BLaER1 treated with 17β-estradiol and CSF1 and Interleukin-3, amounts not matched to agents 10 nM and 100 nM (cell line): ENCODE measurements at regions not wholly inside any gene's neighbourhood (a gene's known extent, or its start where the extent isn't known, plus 50 kb on each side); places are given as distances from the start of the nearest gene placed in this dataset.

ENCODE experiments used
- H3K27ac ChIP-seq, 11 experiments: shearing (Covaris generic); formaldehyde crosslinking; 2 replicates each; pipeline ENCODE4 v1.8.1; 2022
- H3K27me3 ChIP-seq, 11 experiments: shearing (Covaris generic); formaldehyde crosslinking; 2 replicates each; pipeline ENCODE4 v1.8.1; 2022
- H3K36me3 ChIP-seq, 11 experiments: shearing (Covaris generic); formaldehyde crosslinking; 2 replicates each; pipeline ENCODE4 v1.8.1; 2022
- H3K4me1 ChIP-seq, 10 experiments: shearing (Covaris generic); formaldehyde crosslinking; 2 replicates each; pipeline ENCODE4 v1.8.1; 2022
- H3K4me2 ChIP-seq, 11 experiments: shearing (Covaris generic); formaldehyde crosslinking; 2 replicates each; pipeline ENCODE4 v1.8.1; 2022
- H3K4me3 ChIP-seq, 10 experiments: shearing (Covaris generic); formaldehyde crosslinking; 2 replicates each; pipeline ENCODE4 v1.8.1; 2022
- H3K9ac ChIP-seq, 11 experiments: shearing (Covaris generic); formaldehyde crosslinking; 2 replicates each; pipeline ENCODE4 v1.8.1; 2022
- H3K9me3 ChIP-seq, 11 experiments: shearing (Covaris generic); formaldehyde crosslinking; replicated peaks in 1 of 11; 2 replicates each; pipeline ENCODE4 v1.8.1; 2022
- H4K20me1 ChIP-seq, 11 experiments: shearing (Covaris generic); formaldehyde crosslinking; 2 replicates each; pipeline ENCODE4 v1.8.1; 2022
- Cebpa-rat ChIP-seq, 11 experiments: shearing (Covaris generic); IDR thresholded peaks; 2 replicates each; pipeline ENCODE4 v1.8.1; 2022

- Histone ChIP-seq H3K9me3 (peaks cover 9 to 18% (median 10%) of the 10 kb centered on the region in 11 experiments), H3K4me2 (no peak overlapping the region), H3K36me3 (peaks cover 0 to 4% (median 0%) of the 10 kb centered on the region in 11 experiments; a peak in 2 of 22 replicates), H4K20me1 (no peaks in the 10 kb centered on the region), H3K4me1 (peaks cover 8 to 24% (median 17%) of the 10 kb centered on the region in 10 experiments; a peak in 17 of 20 replicates), H3K27ac (no peak overlapping the region), H3K27me3 (no peaks in the 10 kb centered on the region), H3K4me3 (no peak overlapping the region), H3K9ac (no peak overlapping the region)
- TF ChIP-seq Cebpa-rat (IDR thresholded peaks at IDR 0.05), result no peak
Observed at GRCh38 chr1:172917972-172918371, 132.8 kb downstream of the TNFSF18 start.

- H3K4me1 ChIP-seq, result peaks cover 8 to 24% (median 17%) of the 10 kb centered on the region in 10 experiments; a peak in 17 of 20 replicates
- TF ChIP-seq Cebpa-rat (IDR thresholded peaks at IDR 0.05), result no peak
- H3K9ac ChIP-seq, result no peak overlapping the region
- no peaks in the 10 kb centered on the region for H3K36me3 ChIP-seq
- peaks cover 4 to 13% (median 5%) of the 10 kb centered on the region in 11 experiments for H3K9me3 ChIP-seq
- no peaks in the 10 kb centered on the region for H3K27me3 ChIP-seq
- H3K4me3 ChIP-seq, result no peak overlapping the region
- no peak overlapping the region for H3K27ac ChIP-seq
- H3K4me2 ChIP-seq, result no peak overlapping the region
- H4K20me1 ChIP-seq, result no peaks in the 10 kb centered on the region
Observed at GRCh38 chr1:172918478-172918877, 132.3 kb downstream of the TNFSF18 start.

GRCh38 chr1:172926070-172926469 is 124.7 kb downstream of the TNFSF18 start:
- TF ChIP-seq Cebpa-rat (IDR thresholded peaks at IDR 0.05), result no peak

GRCh38 chr1:172928412-172928811 is 122.3 kb downstream of the TNFSF18 start:
- H3K9me3 ChIP-seq, result peaks cover 0 to 7% (median 0%) of the 10 kb centered on the region in 11 experiments; a peak in 1 of 22 replicates
- no peak overlapping the region for H3K4me2 ChIP-seq
- peaks cover 0 to 21% (median 13%) of the 10 kb centered on the region in 10 experiments; a peak in 17 of 20 replicates for H3K4me1 ChIP-seq
- no peaks in the 10 kb centered on the region for H3K36me3 ChIP-seq
- H4K20me1 ChIP-seq, result no peaks in the 10 kb centered on the region
- H3K9ac ChIP-seq, result no peak overlapping the region
- H3K27ac ChIP-seq, result no peak overlapping the region
- no peaks in the 10 kb centered on the region for H3K27me3 ChIP-seq
- TF ChIP-seq Cebpa-rat (IDR thresholded peaks at IDR 0.05), result no peak
- H3K4me3 ChIP-seq, result no peak overlapping the region

More at GRCh38 chr1:172926070-172926469, 124.7 kb downstream of the TNFSF18 start:
- no peak overlapping the region for H3K9ac ChIP-seq
- no peaks in the 10 kb centered on the region for H3K36me3 ChIP-seq
- no peak overlapping the region for H3K4me3 ChIP-seq
- no peaks in the 10 kb centered on the region for H3K4me1 ChIP-seq
- H3K4me2 ChIP-seq, result no peak overlapping the region
- no peaks in the 10 kb centered on the region for H3K9me3 ChIP-seq
- no peak overlapping the region for H3K27ac ChIP-seq
- no peaks in the 10 kb centered on the region for H3K27me3 ChIP-seq
- no peaks in the 10 kb centered on the region for H4K20me1 ChIP-seq

GRCh38 chr1:172929006-172929405 is 121.7 kb downstream of the TNFSF18 start:
- H3K4me3 ChIP-seq, result no peak overlapping the region
- H3K4me1 ChIP-seq, result peaks cover 0 to 27% (median 19%) of the 10 kb centered on the region in 10 experiments; a peak in 18 of 20 replicates
- H3K9ac ChIP-seq, result no peak overlapping the region
- no peaks in the 10 kb centered on the region for H4K20me1 ChIP-seq
- peaks cover 0 to 8% (median 0%) of the 10 kb centered on the region in 11 experiments; a peak in 1 of 22 replicates for H3K9me3 ChIP-seq
- H3K27me3 ChIP-seq, result no peaks in the 10 kb centered on the region
- no peak for TF ChIP-seq Cebpa-rat (IDR thresholded peaks at IDR 0.05)
- no peaks in the 10 kb centered on the region for H3K36me3 ChIP-seq
- no peak overlapping the region for H3K27ac ChIP-seq
- H3K4me2 ChIP-seq, result no peak overlapping the region

- Histone ChIP-seq H3K4me3 (no peak overlapping the region), H3K27ac (no peak overlapping the region)
- TF ChIP-seq Cebpa-rat (IDR thresholded peaks at IDR 0.05), result no peak
Observed at GRCh38 chr1:172930142-172930541, 120.6 kb downstream of the TNFSF18 start.

GRCh38 chr1:172931340-172931739 is 119.4 kb downstream of the TNFSF18 start:
- Histone ChIP-seq H3K9me3 (peaks cover 0 to 20% (median 11%) of the 10 kb centered on the region in 11 experiments; a peak in 13 of 22 replicates), H3K4me1 (peaks cover 0 to 50% (median 39%) of the 10 kb centered on the region in 10 experiments; a peak in 18 of 20 replicates), H3K36me3 (no peaks in the 10 kb centered on the region), H3K27ac (no peak overlapping the region), H3K4me3 (no peak overlapping the region), H3K27me3 (no peaks in the 10 kb centered on the region), H3K9ac (no peak overlapping the region), H3K4me2 (peak overlapping the region in 2 of 11 experiments; percentile 74 to 75; a peak in 2 of 22 replicates), H4K20me1 (no peaks in the 10 kb centered on the region)
- TF ChIP-seq Cebpa-rat (IDR thresholded peaks at IDR 0.05), result no peak

More at GRCh38 chr1:172930142-172930541, 120.6 kb downstream of the TNFSF18 start:
- Histone ChIP-seq H3K4me1 (peaks cover 0 to 38% (median 30%) of the 10 kb centered on the region in 10 experiments; a peak in 18 of 20 replicates), H4K20me1 (no peaks in the 10 kb centered on the region), H3K9me3 (peaks cover 0 to 12% (median 1%) of the 10 kb centered on the region in 11 experiments; a peak in 8 of 22 replicates), H3K4me2 (no peak overlapping the region), H3K36me3 (no peaks in the 10 kb centered on the region), H3K27me3 (no peaks in the 10 kb centered on the region), H3K9ac (no peak overlapping the region)

- Histone ChIP-seq H3K9me3 (peaks cover 0 to 20% (median 12%) of the 10 kb centered on the region in 11 experiments; a peak in 13 of 22 replicates), H3K36me3 (no peaks in the 10 kb centered on the region), H3K27ac (0 out of 22 replicates have a peak overlapping the region, but pooled peaks of 1 of the 11 experiments have one; percentile 79), H3K4me1 (peaks cover 0 to 53% (median 39%) of the 10 kb centered on the region in 10 experiments; a peak in 18 of 20 replicates), H3K4me2 (peak overlapping the region in 4 of 11 experiments; percentile 64 to 79 (median 74); a peak in 6 of 22 replicates), H3K4me3 (no peak overlapping the region), H3K27me3 (no peaks in the 10 kb centered on the region), H3K9ac (no peak overlapping the region), H4K20me1 (no peaks in the 10 kb centered on the region)
- TF ChIP-seq Cebpa-rat (IDR thresholded peaks at IDR 0.05), result no peak
Observed at GRCh38 chr1:172931761-172932160, 119.0 kb downstream of the TNFSF18 start.

GRCh38 chr1:172932981-172933380 is 117.8 kb downstream of the TNFSF18 start:
- H3K36me3 ChIP-seq, result no peaks in the 10 kb centered on the region
- peaks cover 0 to 53% (median 39%) of the 10 kb centered on the region in 10 experiments; a peak in 18 of 20 replicates for H3K4me1 ChIP-seq
- H3K9me3 ChIP-seq, result peaks cover 0 to 20% (median 12%) of the 10 kb centered on the region in 11 experiments; a peak in 13 of 22 replicates
- H3K4me2 ChIP-seq, result peak overlapping the region in 8 of 11 experiments; percentile 60 to 82 (median 74); a peak in 15 of 22 replicates
- TF ChIP-seq Cebpa-rat (IDR thresholded peaks at IDR 0.05), result no peak
- no peaks in the 10 kb centered on the region for H3K27me3 ChIP-seq
- H3K9ac ChIP-seq, result peak overlapping the region in 2 of 11 experiments; percentile 64 to 67; a peak in 2 of 22 replicates
- H3K27ac ChIP-seq, result peak overlapping the region in 10 of 11 experiments; percentile 38 to 83 (median 80); a peak in 20 of 22 replicates
- H3K4me3 ChIP-seq, result no peak overlapping the region
- H4K20me1 ChIP-seq, result no peaks in the 10 kb centered on the region
